BJ (cell line): ENCODE measurements at regions not wholly inside any gene's neighbourhood (a gene's known extent, or its start where the extent isn't known, plus 50 kb on each side); places are given as distances from the start of the nearest gene placed in this dataset.
"Not testable (repeated sequence)": the region's sequence is repeated elsewhere in the genome, so short reads cannot be mapped to it uniquely, and the experiment has no call there.

Experiments
- CTCF ChIA-PET: fragments of 350-600 bp; formaldehyde crosslinking; extraction: SDS; loops from one replicate; lab custom pipeline; 2021; ENCODE audit warnings: antibody characterized with exemption, inconsistent platforms; lab: Yijun Ruan, JAX
- POLR2A ChIA-PET: fragments of 300-600 bp; sonication (Branson Sonifier 250); formaldehyde crosslinking; extraction: SDS; loops from one replicate; lab custom pipeline; 2021; ENCODE audit warnings: antibody characterized with exemption; lab: Charles Lee
- DNase-seq: peaks from one replicate; pipeline ENCODE4 v3.0.0-alpha.2; 2011; ENCODE audit warnings: low read depth
- H3K27me3 ChIP-seq: 2 replicates; pipeline ENCODE4 v1.6.0; 2011; ENCODE audit warnings: low read length; ENCODE audit not compliant: control insufficient read depth, insufficient read depth
- H3K36me3 ChIP-seq: 2 replicates; pipeline ENCODE4 v1.5.1; 2011; ENCODE audit warnings: low read length; ENCODE audit not compliant: control insufficient read depth, insufficient read depth
- H3K4me3 ChIP-seq: 2 replicates; pipeline ENCODE4 v1.5.1; 2011; ENCODE audit warnings: low read depth, mild to moderate bottlenecking, control low read depth, low read length
- CTCF ChIP-seq: IDR thresholded peaks from 2 replicates; pipeline ENCODE4 v1.5.1; 2011; ENCODE audit warnings: low read depth, mild to moderate bottlenecking, control low read depth, inconsistent platforms, low read length, moderate library complexity; ENCODE audit not compliant: insufficient read depth

DNA sequence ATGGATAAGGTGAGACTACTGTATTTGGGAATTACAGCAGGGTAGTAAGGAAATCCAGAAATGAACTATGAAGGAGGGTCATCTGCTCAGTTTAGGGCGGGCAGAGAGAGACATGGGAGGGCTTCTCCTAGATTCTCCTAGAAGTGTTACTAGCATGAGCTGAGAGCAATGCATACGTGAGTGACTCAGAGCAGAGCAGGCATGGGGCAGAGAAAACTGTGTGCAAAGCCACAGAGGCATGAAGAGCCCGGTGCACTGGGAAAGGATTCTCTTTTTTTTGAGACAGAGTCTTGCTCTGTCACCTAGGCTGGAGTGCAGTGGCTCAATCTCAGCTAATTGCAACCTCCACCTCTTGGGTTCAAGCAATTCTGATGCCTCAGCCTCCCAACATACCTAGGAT lies 116.2 kb downstream of the SOCS6 start:
- Histone ChIP-seq H3K4me3 (no peak overlapping the region), H3K27me3 (no peaks in the 10 kb centered on the region), H3K36me3 (no peaks in the 10 kb centered on the region)
- ChIA-PET CTCF (no interaction called here), POLR2A (no interaction called here)
- no peak for TF ChIP-seq CTCF
- DNase-seq = no peak

DNA sequence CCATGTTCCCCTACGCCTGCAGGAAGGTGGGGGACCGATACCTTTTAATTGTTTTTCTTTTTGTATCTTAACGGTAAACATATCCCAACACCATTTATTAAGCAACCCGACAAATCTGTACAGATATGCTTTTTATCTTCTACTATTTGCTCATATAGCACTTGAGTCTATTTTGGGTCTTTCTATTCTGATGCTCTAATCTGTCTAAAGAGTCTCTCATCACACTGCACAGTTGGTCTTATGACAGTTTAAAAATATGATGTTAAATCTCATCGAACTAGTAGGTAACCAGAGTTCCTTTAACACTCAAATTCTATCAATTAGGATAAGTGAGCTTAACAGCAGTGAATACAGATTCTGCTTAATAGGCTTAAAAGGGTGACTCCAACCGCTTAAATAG lies 111.6 kb downstream of the SOCS6 start:
- H3K4me3 ChIP-seq = no peak overlapping the region
- H3K36me3 ChIP-seq = no peaks in the 10 kb centered on the region
- TF ChIP-seq CTCF = no peak
- ChIA-PET CTCF (interaction anchor here (0.6 to 0.8 kb wide), 2 partner anchors 10 to 32 kb away, joined by 3 read pairs; no protein-coding TSS in a partner anchor), POLR2A (interaction anchor here (0.6 kb wide), 1 partner anchor 16 kb away, joined by 3 read pairs; no protein-coding TSS in a partner anchor)
- DNase-seq = no peak
- no peaks in the 10 kb centered on the region for H3K27me3 ChIP-seq

- no peak for TF ChIP-seq CTCF
- Histone ChIP-seq H3K36me3 (no peaks in the 10 kb centered on the region), H3K4me3 (no peak overlapping the region), H3K27me3 (no peaks in the 10 kb centered on the region)
- DNase-seq = no peak
- ChIA-PET POLR2A (no interaction called here), CTCF (no interaction called here)
Measured at GRCh38 chr18:70398076-70398475, 109.2 kb downstream of the SOCS6 start.

- ChIA-PET POLR2A (no interaction called here), CTCF (interaction anchor here (0.9 kb wide), 1 partner anchor 15 kb away, joined by 3 read pairs; no protein-coding TSS in a partner anchor)
- H3K4me3 ChIP-seq = no peak overlapping the region
- TF ChIP-seq CTCF = no peak
- H3K27me3 ChIP-seq = no peaks in the 10 kb centered on the region
- no peak for DNase-seq
- no peaks in the 10 kb centered on the region for H3K36me3 ChIP-seq
Measured at GRCh38 chr18:70397259-70397925, 108.5 kb downstream of the SOCS6 start.

DNA sequence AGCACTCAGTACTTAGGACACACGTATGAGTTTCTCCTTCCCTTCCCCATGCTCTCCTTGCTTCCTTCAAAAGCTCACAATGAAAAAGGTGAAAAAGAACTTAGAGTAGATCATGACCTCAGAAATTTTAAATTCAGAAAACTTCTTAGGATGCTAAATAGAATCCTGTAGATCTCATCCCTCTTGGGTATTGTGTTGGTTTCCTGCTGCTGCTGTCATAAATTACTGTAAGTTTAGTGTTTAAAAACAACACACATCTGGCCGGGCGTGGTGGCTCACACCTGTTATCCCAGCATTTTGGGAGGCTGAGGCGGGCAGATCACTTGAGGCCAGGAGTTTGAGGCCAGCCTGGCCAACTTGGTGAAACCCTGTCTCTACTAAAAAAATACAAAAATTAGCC lies 106.9 kb downstream of the SOCS6 start:
- H3K4me3 ChIP-seq, H3K27me3 ChIP-seq, POLR2A ChIA-PET, CTCF ChIA-PET, DNase-seq, H3K36me3 ChIP-seq: not testable (repeated sequence)

- TF ChIP-seq CTCF = no peak
- no peak for DNase-seq
- Histone ChIP-seq H3K4me3 (no peak overlapping the region), H3K27me3 (no peaks in the 10 kb centered on the region), H3K36me3 (no peaks in the 10 kb centered on the region)
- CTCF ChIA-PET = no interaction called here
- POLR2A ChIA-PET = no interaction called here
Measured at GRCh38 chr18:70394672-70395071, 105.8 kb downstream of the SOCS6 start.
